ENCODE measurements at regions not wholly inside any gene's neighbourhood (a gene's known extent, or its start where the extent isn't known, plus 50 kb on each side); places are given as distances from the start of the nearest gene placed in this dataset.
"Not testable (repeated sequence)": the region's sequence is repeated elsewhere in the genome, so short reads cannot be mapped to it uniquely, and the experiment has no call there.

GRCh38 chr17:20890338-20890737, 152.5 kb downstream of the USP22 start:
- 46 to 49% methylated on average over 2 of the region's 2 CpGs for WGBS, 2 experiments (ENCODE audit: low coverage in 1 of 2, low lambda C conversion rate in 2 of 2, missing lambda C conversion rate in 2 of 2)
- in situ Hi-C loops (cut with MboI) = no loop called here

GRCh38 chr17:20895426-20895825, 147.4 kb downstream of the USP22 start:
- in situ Hi-C loops (cut with MboI); H3K4me1 ChIP-seq (ENCODE audit: insufficient read depth); H3K9me3 ChIP-seq (ENCODE audit: low read depth); DNase-seq; H4K20me1 ChIP-seq (ENCODE audit: insufficient read depth); H2AFZ ChIP-seq; H3F3A ChIP-seq (ENCODE audit: insufficient read depth); H3K27ac ChIP-seq; H3K9ac ChIP-seq; H3K36me3 ChIP-seq (ENCODE audit: low read depth); H3K79me2 ChIP-seq (ENCODE audit: insufficient read depth); H3K4me2 ChIP-seq (ENCODE audit: unreplicated experiment); H3K9me2 ChIP-seq (ENCODE audit: insufficient read depth); H3K4me3 ChIP-seq; H3K27me3 ChIP-seq (replicated peaks; ENCODE audit: insufficient read depth): not testable (repeated sequence)
- WGBS, 2 experiments (ENCODE audit: low coverage in 1 of 2, low lambda C conversion rate in 2 of 2, missing lambda C conversion rate in 2 of 2) = 74 to 88% methylated on average over 12 to 14 of the region's 18 CpGs

More at GRCh38 chr17:20890338-20890737, 152.5 kb downstream of the USP22 start:
- no peaks in the 10 kb centered on the region for H3K79me2 ChIP-seq (ENCODE audit: insufficient read depth)
- no peak for DNase-seq
- no peaks in the 10 kb centered on the region for H3K36me3 ChIP-seq (ENCODE audit: low read depth)
- H3K27ac ChIP-seq = no peak overlapping the region
- no peaks in the 10 kb centered on the region for H3K9me3 ChIP-seq (ENCODE audit: low read depth)
- H3K27me3 ChIP-seq (replicated peaks; ENCODE audit: insufficient read depth) = peaks cover 5% of the 10 kb centered on the region; the same call in 1 of the 2 replicates
- no peak overlapping the region for H2AFZ ChIP-seq
- TF ChIP-seq EZH2 (IDR thresholded peaks at IDR 0.05; ENCODE audit: insufficient read depth, poor library complexity, severe bottlenecking) = no peak
- TF ChIP-seq EZH2phosphoT487 (IDR thresholded peaks at IDR 0.05; ENCODE audit: insufficient read depth, low read depth) = no peak
- no peak overlapping the region for H3K4me2 ChIP-seq (ENCODE audit: unreplicated experiment)
- no peak overlapping the region for H3K4me3 ChIP-seq
- no peaks in the 10 kb centered on the region for H3K4me1 ChIP-seq (ENCODE audit: insufficient read depth)
- no peaks in the 10 kb centered on the region for H3K9me2 ChIP-seq (ENCODE audit: insufficient read depth)
- H4K20me1 ChIP-seq (ENCODE audit: insufficient read depth) = no peaks in the 10 kb centered on the region
- H3K9ac ChIP-seq = no peak overlapping the region
- no peaks in the 10 kb centered on the region for H3F3A ChIP-seq (ENCODE audit: insufficient read depth)

- H3K36me3 ChIP-seq (ENCODE audit: low read depth) = no peaks in the 10 kb centered on the region
- no peaks in the 10 kb centered on the region for H3K79me2 ChIP-seq (ENCODE audit: insufficient read depth)
- no peak overlapping the region for H3K4me2 ChIP-seq (ENCODE audit: unreplicated experiment)
- H3K9me3 ChIP-seq (ENCODE audit: low read depth) = no peaks in the 10 kb centered on the region
- no peaks in the 10 kb centered on the region for H3K4me1 ChIP-seq (ENCODE audit: insufficient read depth)
- H3K9me2 ChIP-seq (ENCODE audit: insufficient read depth) = no peaks in the 10 kb centered on the region
- 36 to 47% methylated on average over 23 to 25 of the region's 30 CpGs for WGBS, 2 experiments (ENCODE audit: low coverage in 1 of 2, low lambda C conversion rate in 2 of 2, missing lambda C conversion rate in 2 of 2)
- H3F3A ChIP-seq (ENCODE audit: insufficient read depth) = no peaks in the 10 kb centered on the region
- TF ChIP-seq EZH2phosphoT487 (IDR thresholded peaks at IDR 0.05; ENCODE audit: insufficient read depth, low read depth) (no peak), EZH2 (IDR thresholded peaks at IDR 0.05; ENCODE audit: insufficient read depth, poor library complexity, severe bottlenecking) (no peak)
- H3K9ac ChIP-seq = no peak overlapping the region
- DNase-seq = peak; percentile 7
- H3K27me3 ChIP-seq (replicated peaks; ENCODE audit: insufficient read depth) = no peaks in the 10 kb centered on the region
- no peak overlapping the region for H2AFZ ChIP-seq
- H4K20me1 ChIP-seq (ENCODE audit: insufficient read depth) = no peaks in the 10 kb centered on the region
- in situ Hi-C loops (cut with MboI) = no loop called here
- H3K27ac ChIP-seq = no peak overlapping the region
- H3K4me3 ChIP-seq = no peak overlapping the region
Observed at GRCh38 chr17:20896153-20896649, 146.6 kb downstream of the USP22 start.

GRCh38 chr17:20898726-20899125, 144.1 kb downstream of the USP22 start:
- H3K27me3 ChIP-seq (replicated peaks; ENCODE audit: insufficient read depth) = peaks cover 19% of the 10 kb centered on the region
- H3K4me1 ChIP-seq (ENCODE audit: insufficient read depth); H4K20me1 ChIP-seq (ENCODE audit: insufficient read depth); H3K4me3 ChIP-seq; in situ Hi-C loops (cut with MboI); H2AFZ ChIP-seq; H3F3A ChIP-seq (ENCODE audit: insufficient read depth); H3K9me2 ChIP-seq (ENCODE audit: insufficient read depth); H3K9ac ChIP-seq; DNase-seq; H3K79me2 ChIP-seq (ENCODE audit: insufficient read depth); H3K9me3 ChIP-seq (ENCODE audit: low read depth); H3K36me3 ChIP-seq (ENCODE audit: low read depth); H3K27ac ChIP-seq; H3K4me2 ChIP-seq (ENCODE audit: unreplicated experiment): not testable (repeated sequence)
- WGBS, 2 experiments (ENCODE audit: low coverage in 1 of 2, low lambda C conversion rate in 2 of 2, missing lambda C conversion rate in 2 of 2) = 57 to 61% methylated on average over 4 to 5 of the region's 5 CpGs

GRCh38 chr17:20902496-20902895, 140.3 kb downstream of the USP22 start:
- H3F3A ChIP-seq (ENCODE audit: insufficient read depth); H3K36me3 ChIP-seq (ENCODE audit: low read depth); H3K9me2 ChIP-seq (ENCODE audit: insufficient read depth); H3K79me2 ChIP-seq (ENCODE audit: insufficient read depth); H3K4me2 ChIP-seq (ENCODE audit: unreplicated experiment); in situ Hi-C loops (cut with MboI); H3K9ac ChIP-seq; DNase-seq; H3K27ac ChIP-seq; H3K9me3 ChIP-seq (ENCODE audit: low read depth); H2AFZ ChIP-seq; H4K20me1 ChIP-seq (ENCODE audit: insufficient read depth); H3K4me1 ChIP-seq (ENCODE audit: insufficient read depth); H3K4me3 ChIP-seq: not testable (repeated sequence)
- 18 to 21% methylated on average over 17 of the region's 17 CpGs for WGBS, 2 experiments (ENCODE audit: low coverage in 1 of 2, low lambda C conversion rate in 2 of 2, missing lambda C conversion rate in 2 of 2)
- H3K27me3 ChIP-seq (replicated peaks; ENCODE audit: insufficient read depth) = peaks cover 22% of the 10 kb centered on the region

- H4K20me1 ChIP-seq (ENCODE audit: insufficient read depth); DNase-seq; in situ Hi-C loops (cut with MboI); H3K4me3 ChIP-seq; H3K36me3 ChIP-seq (ENCODE audit: low read depth); H3K9me3 ChIP-seq (ENCODE audit: low read depth); H3K4me1 ChIP-seq (ENCODE audit: insufficient read depth); H3K4me2 ChIP-seq (ENCODE audit: unreplicated experiment); H3K9ac ChIP-seq; H3K79me2 ChIP-seq (ENCODE audit: insufficient read depth); H3K9me2 ChIP-seq (ENCODE audit: insufficient read depth); H3K27ac ChIP-seq; H2AFZ ChIP-seq; H3F3A ChIP-seq (ENCODE audit: insufficient read depth): not testable (repeated sequence)
- 0% methylated on average over 1 of the region's 1 CpG for WGBS, 2 experiments (ENCODE audit: low coverage in 1 of 2, low lambda C conversion rate in 2 of 2, missing lambda C conversion rate in 2 of 2)
- H3K27me3 ChIP-seq (replicated peaks; ENCODE audit: insufficient read depth) = peaks cover 22% of the 10 kb centered on the region
Observed at GRCh38 chr17:20903549-20903948, 139.3 kb downstream of the USP22 start.

Measured in GM23248 (cell line).